ENCODE measurements at regions not wholly inside any gene's neighbourhood (a gene's known extent, or its start where the extent isn't known, plus 50 kb on each side); places are given as distances from the start of the nearest gene placed in this dataset.

- BruUV-seq (replicated peaks), result no TSS peak
Observed at GRCh38 chr2:125073440-125073839, 1048.4 kb downstream of the CNTNAP5 start.

More at GRCh38 chr2:125073440-125073839, 1048.4 kb downstream of the CNTNAP5 start:
- H3K4ac ChIP-seq (ENCODE audit: low read depth, low read length), result no peak overlapping the region
- no peaks in the 10 kb centered on the region for H3K79me1 ChIP-seq (ENCODE audit: low read depth in 1 of 2, low read length in 2 of 2)
- no peak overlapping the region for H4K91ac ChIP-seq (ENCODE audit: insufficient read depth, low read depth, low read length)
- no peak overlapping the region for H3K14ac ChIP-seq (replicated peaks; ENCODE audit: low read depth, low read length)
- H2AK9ac ChIP-seq (replicated peaks; ENCODE audit: low read depth, low read length, poor library complexity), result no peak overlapping the region
- ChIA-PET POLR2A (ENCODE audit: unreplicated experiment) (no interaction called here), CTCF (no interaction called here)
- ATAC-seq (ENCODE audit: low read depth) (no peak), DNase-seq (no peak)
- dilution Hi-C loops (cut with HindIII; ENCODE audit: low sequenced_read_pairs, unreplicated experiment) (no loop called here), intact Hi-C loops (cut with micrococcal nuclease) (no loop called here), in situ Hi-C loops (cut with MboI; ENCODE audit: low sequenced_read_pairs) (no loop called here)
- no peak overlapping the region for H3K9ac ChIP-seq (ENCODE audit: low read depth, low read length)
- no peaks in the 10 kb centered on the region for H3K4me1 ChIP-seq (ENCODE audit: control insufficient read depth, insufficient read depth, low read length)
- H3K18ac ChIP-seq (ENCODE audit: low read depth, low read length), result no peak overlapping the region
- H2BK15ac ChIP-seq (ENCODE audit: low read depth, low read length), result no peak overlapping the region
- H3K9me3 ChIP-seq (ENCODE audit: control insufficient read depth, insufficient read depth, low read length), result peaks cover 8% of the 10 kb centered on the region
- no peak overlapping the region for H3K56ac ChIP-seq (ENCODE audit: extremely low read depth, insufficient read depth, low read length)
- H2AK5ac ChIP-seq (ENCODE audit: low read depth, low read length), result no peak overlapping the region
- no peak overlapping the region for H3K4me2 ChIP-seq (ENCODE audit: low read depth, low read length)
- H2BK5ac ChIP-seq (ENCODE audit: low read depth, low read length, poor library complexity, severe bottlenecking), result no peak overlapping the region
- no peak overlapping the region for H2AFZ ChIP-seq (replicated peaks; ENCODE audit: low read length, poor library complexity)
- no peak overlapping the region for H3K23ac ChIP-seq (ENCODE audit: low read depth, low read length)
- TF ChIP-seq NFE2L2 (IDR thresholded peaks at IDR 0.05; ENCODE audit: low read depth, low read length), result no peak
- TF ChIP-seq USF2 (IDR thresholded peaks at IDR 0.05; ENCODE audit: low read depth, low read length), result no peak
- TF ChIP-seq CEBPB (IDR thresholded peaks at IDR 0.05; ENCODE audit: low read depth, low read length), result no peak
- TF ChIP-seq MAZ (IDR thresholded peaks at IDR 0.05; ENCODE audit: borderline replicate concordance, low read depth, low read length), result no peak
- TF ChIP-seq FOS (IDR thresholded peaks at IDR 0.05; ENCODE audit: low read depth, low read length), result no peak
- TF ChIP-seq CTCF (conservative IDR thresholded peaks at IDR 0.05; ENCODE audit: low read depth, low read length), result no peak
- no peak for TF ChIP-seq MAFK (IDR thresholded peaks at IDR 0.05; ENCODE audit: low read depth, low read length)
- TF ChIP-seq BHLHE40 (IDR thresholded peaks at IDR 0.05; ENCODE audit: low read depth, low read length), result no peak
- TF ChIP-seq, protein P1, sequence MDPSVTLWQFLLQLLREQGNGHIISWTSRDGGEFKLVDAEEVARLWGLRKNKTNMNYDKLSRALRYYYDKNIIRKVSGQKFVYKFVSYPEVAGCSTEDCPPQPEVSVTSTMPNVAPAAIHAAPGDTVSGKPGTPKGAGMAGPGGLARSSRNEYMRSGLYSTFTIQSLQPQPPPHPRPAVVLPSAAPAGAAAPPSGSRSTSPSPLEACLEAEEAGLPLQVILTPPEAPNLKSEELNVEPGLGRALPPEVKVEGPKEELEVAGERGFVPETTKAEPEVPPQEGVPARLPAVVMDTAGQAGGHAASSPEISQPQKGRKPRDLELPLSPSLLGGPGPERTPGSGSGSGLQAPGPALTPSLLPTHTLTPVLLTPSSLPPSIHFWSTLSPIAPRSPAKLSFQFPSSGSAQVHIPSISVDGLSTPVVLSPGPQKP (IDR thresholded peaks at IDR 0.05; ENCODE audit: borderline replicate concordance, low read depth, low read length), result no peak
- TF ChIP-seq RCOR1 (IDR thresholded peaks at IDR 0.05; ENCODE audit: insufficient replicate concordance, low read length), result no peak
- TF ChIP-seq POLR2A (IDR thresholded peaks at IDR 0.05; ENCODE audit: low read depth, low read length), result no peak
- TF ChIP-seq SMC3 (IDR thresholded peaks at IDR 0.05; ENCODE audit: low read depth, low read length), result no peak
- TF ChIP-seq RAD21 (IDR thresholded peaks at IDR 0.05; ENCODE audit: low read length), result no peak
- WGBS, 2 experiments (ENCODE audit: extremely low coverage in 2 of 2, insufficient read length in 1 of 2), result no CpG with 5 or more reads among the region's 3 CpGs
- H3K36me3 ChIP-seq (ENCODE audit: control insufficient read depth, insufficient read depth, low read length), result no peaks in the 10 kb centered on the region
- H3K27me3 ChIP-seq (ENCODE audit: control insufficient read depth, insufficient read depth, low read length), result no peaks in the 10 kb centered on the region
- H3K4me3 ChIP-seq (ENCODE audit: insufficient read depth, low read depth, low read length), result no peak overlapping the region
- H3K9me1 ChIP-seq (ENCODE audit: insufficient read depth, low read length), result no peaks in the 10 kb centered on the region
- H4K20me1 ChIP-seq (ENCODE audit: insufficient read depth, low read length), result no peaks in the 10 kb centered on the region
- no peak overlapping the region for H4K8ac ChIP-seq (ENCODE audit: low read depth in 2 of 2, low read length in 2 of 2)
- H4K5ac ChIP-seq (ENCODE audit: low read depth, low read length), result no peak overlapping the region
- H2BK120ac ChIP-seq (ENCODE audit: low read depth, low read length), result no peak overlapping the region
- no peak overlapping the region for H2BK20ac ChIP-seq (ENCODE audit: low read depth, low read length)
- H3K27ac ChIP-seq (ENCODE audit: insufficient read depth, low read length), result no peak overlapping the region

All from IMR-90 (cell line).